Stimulated activated naive B cell treated with anti-CD40 and anti-IgM and Interleukin-4, amounts not matched to agents 10 μg/mL and 1 μg/mL and 100 μg/mL, for 72 hours (primary cell): ENCODE measurements at regions not wholly inside any gene's neighbourhood (a gene's known extent, or its start where the extent isn't known, plus 50 kb on each side); places are given as distances from the start of the nearest gene placed in this dataset.

Experiments
- ATAC-seq, 2 donors: fragments of 150-1000 bp; cut with Tn5 transposase; replicated peaks; 2 replicates each; pipeline ENCODE4 v1.10.0; 2021; ENCODE audit warnings: moderate library complexity in 1 of 2
- DNase-seq: peaks from one replicate; pipeline ENCODE4 v3.0.0; 2021
- H3K27ac Mint-ChIP-seq: one replicate; pipeline ENCODE4 v1.8.0; 2022; ENCODE audit warnings: mild to moderate bottlenecking, mixed read lengths
- H3K27me3 Mint-ChIP-seq, 2 donors: one replicate each; pipeline ENCODE4 v1.8.0; 2022; ENCODE audit warnings: mixed read lengths in 2 of 2
- H3K36me3 Mint-ChIP-seq, 2 donors: one replicate each; pipeline ENCODE4 v1.8.0; 2022; ENCODE audit warnings: mixed read lengths in 2 of 2, mild to moderate bottlenecking in 1 of 2
- H3K4me1 Mint-ChIP-seq, 2 donors: one replicate each; pipeline ENCODE4 v1.8.0; 2022; ENCODE audit warnings: mixed read lengths in 2 of 2, mild to moderate bottlenecking in 1 of 2
- H3K4me3 Mint-ChIP-seq, 2 donors: one replicate each; pipeline ENCODE4 v1.8.0; 2022; ENCODE audit warnings: mild to moderate bottlenecking in 2 of 2, mixed read lengths in 2 of 2, moderate library complexity in 1 of 2
- H3K9me3 Mint-ChIP-seq, 2 donors: one replicate each; pipeline ENCODE4 v1.8.0; 2022; ENCODE audit warnings: mixed read lengths in 2 of 2, mild to moderate bottlenecking in 1 of 2

DNA sequence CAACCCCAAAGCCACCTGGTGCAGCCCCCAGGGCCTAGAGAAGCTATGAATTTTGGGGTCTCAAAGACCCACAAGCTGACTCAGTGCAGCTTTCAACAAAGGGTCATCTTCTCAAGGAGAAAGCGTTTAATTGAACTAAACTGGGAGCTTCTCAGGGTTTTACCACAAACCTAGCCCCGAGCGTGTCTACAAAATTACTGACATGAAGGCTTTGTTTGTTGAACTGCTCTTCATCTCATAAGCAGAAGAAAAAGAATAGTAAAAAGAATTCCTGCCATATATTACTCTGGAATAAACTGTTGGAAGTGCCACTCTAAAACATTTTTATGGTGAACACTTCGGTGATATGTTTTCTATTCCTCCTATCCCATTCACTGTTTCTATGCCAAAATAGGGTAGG, 50.8 kb upstream of the INCENP start:
- DNase-seq (no peak), ATAC-seq (no peak)
- no peaks in the 10 kb centered on the region for H3K4me1 Mint-ChIP-seq
- H3K4me3 Mint-ChIP-seq = no peak overlapping the region
- H3K36me3 Mint-ChIP-seq = no peaks in the 10 kb centered on the region
- H3K27ac Mint-ChIP-seq = no peak overlapping the region
- peaks cover 0 to 3% of the 10 kb centered on the region in 2 donors for H3K27me3 Mint-ChIP-seq
- H3K9me3 Mint-ChIP-seq = no peaks in the 10 kb centered on the region

DNA sequence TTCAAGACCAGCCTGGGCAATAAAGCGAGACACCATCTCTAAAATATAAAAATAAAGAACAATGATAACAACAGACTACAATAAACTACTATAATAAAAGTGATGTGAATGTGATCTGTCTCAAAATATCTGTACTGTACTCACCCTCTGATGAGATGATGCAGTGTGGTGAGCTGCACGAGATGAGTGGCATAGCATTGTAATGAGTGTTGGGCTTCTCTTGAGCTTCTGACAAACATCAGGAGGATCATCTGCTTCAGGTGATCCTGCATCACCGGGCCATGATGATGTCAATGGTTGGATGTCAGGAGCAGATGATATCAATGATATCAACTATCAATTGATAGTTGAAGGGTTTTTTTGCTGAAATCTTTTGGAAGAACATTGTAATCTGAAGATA, 52.4 kb upstream of the INCENP start:
- no peak overlapping the region for H3K27ac Mint-ChIP-seq
- H3K4me3 Mint-ChIP-seq = no peak overlapping the region
- H3K4me1 Mint-ChIP-seq = no peaks in the 10 kb centered on the region
- peaks cover 3 to 7% of the 10 kb centered on the region in 2 donors for H3K27me3 Mint-ChIP-seq
- H3K9me3 Mint-ChIP-seq = no peaks in the 10 kb centered on the region
- no peaks in the 10 kb centered on the region for H3K36me3 Mint-ChIP-seq
- ATAC-seq = no peak
- DNase-seq = no peak

- Mint-ChIP-seq H3K27ac (no peak overlapping the region), H3K36me3 (no peaks in the 10 kb centered on the region), H3K4me1 (no peaks in the 10 kb centered on the region), H3K9me3 (no peaks in the 10 kb centered on the region), H3K4me3 (no peak overlapping the region), H3K27me3 (peaks cover 3 to 11% of the 10 kb centered on the region in 2 donors)
- DNase-seq (no peak), ATAC-seq (no peak)
These were observed 53.6 kb upstream of the INCENP start for GRCh38 chr11:62069986-62070919.

DNA sequence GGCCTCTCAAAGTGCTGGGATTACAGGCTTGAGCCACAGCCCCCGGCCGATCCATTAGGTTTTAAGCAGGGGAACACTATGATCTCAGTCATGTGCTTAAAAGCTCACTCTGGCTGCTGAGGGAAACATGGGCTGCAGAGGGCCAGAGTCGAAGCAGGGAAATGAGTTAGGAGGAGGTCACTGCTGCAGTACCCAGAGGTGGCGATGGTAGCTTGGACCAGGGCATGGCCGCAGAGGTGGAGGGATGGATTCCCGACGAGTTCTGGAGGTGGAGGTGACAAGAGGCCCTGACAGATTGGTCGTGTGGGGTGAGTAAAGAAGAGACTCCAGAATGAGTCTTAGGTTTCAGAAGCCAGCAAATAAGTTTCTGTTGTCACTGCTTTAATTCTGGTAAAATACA, 54.4 kb upstream of the INCENP start:
- DNase-seq (no peak), ATAC-seq (no peak)
- no peaks in the 10 kb centered on the region for H3K4me1 Mint-ChIP-seq
- no peaks in the 10 kb centered on the region for H3K9me3 Mint-ChIP-seq
- H3K27ac Mint-ChIP-seq = no peak overlapping the region
- H3K4me3 Mint-ChIP-seq = no peak overlapping the region
- H3K27me3 Mint-ChIP-seq = peaks cover 3 to 15% of the 10 kb centered on the region in 2 donors
- H3K36me3 Mint-ChIP-seq = no peaks in the 10 kb centered on the region

DNA sequence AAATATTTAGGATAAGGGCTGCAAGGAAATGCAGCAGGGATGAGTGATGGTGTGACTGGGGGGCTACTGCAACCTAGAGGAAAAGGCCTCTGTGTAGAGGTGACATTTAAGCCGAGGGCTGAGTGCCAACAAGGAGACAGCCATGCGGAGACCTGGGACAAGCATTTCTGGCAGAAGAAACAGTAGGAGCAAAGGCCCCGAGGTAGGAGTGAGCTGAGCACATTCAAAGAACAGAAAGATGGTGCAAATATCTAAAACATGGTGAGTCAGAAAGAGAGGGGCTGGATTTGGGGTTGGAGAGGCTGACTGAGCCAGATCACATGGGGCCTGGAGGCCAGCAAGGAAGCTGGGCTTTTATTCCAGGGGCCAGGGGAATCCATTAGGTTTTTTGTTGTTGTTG, 55.1 kb upstream of the INCENP start:
- DNase-seq (no peak), ATAC-seq (no peak)
- H3K27me3 Mint-ChIP-seq = peaks cover 3 to 15% of the 10 kb centered on the region in 2 donors
- H3K27ac Mint-ChIP-seq = no peak overlapping the region
- H3K4me3 Mint-ChIP-seq = no peak overlapping the region
- no peaks in the 10 kb centered on the region for H3K9me3 Mint-ChIP-seq
- H3K4me1 Mint-ChIP-seq = no peaks in the 10 kb centered on the region
- no peaks in the 10 kb centered on the region for H3K36me3 Mint-ChIP-seq

DNA sequence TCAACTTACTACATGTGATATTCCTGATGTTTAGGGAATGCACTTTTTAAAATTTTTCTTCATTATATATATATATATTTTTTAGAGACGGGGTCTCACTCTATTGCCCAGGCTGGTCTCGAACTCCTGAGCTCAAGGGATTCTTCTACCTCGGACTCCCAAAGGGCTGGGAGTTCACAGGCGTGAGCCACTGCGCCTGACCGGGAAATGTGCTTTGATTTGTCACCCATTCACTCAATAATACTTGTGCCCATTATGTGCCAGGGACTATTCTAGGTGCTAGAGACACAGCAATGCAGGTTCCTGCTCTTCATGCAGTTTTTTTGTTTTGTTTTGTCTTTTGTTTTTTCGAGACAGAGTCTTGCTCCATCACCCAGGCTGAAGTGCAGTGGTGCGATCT, 56.1 kb upstream of the INCENP start:
- DNase-seq (no peak), ATAC-seq (no peak)
- H3K4me3 Mint-ChIP-seq = no peak overlapping the region
- H3K27ac Mint-ChIP-seq = no peak overlapping the region
- H3K27me3 Mint-ChIP-seq = peaks cover 3 to 15% of the 10 kb centered on the region in 2 donors
- H3K36me3 Mint-ChIP-seq = no peaks in the 10 kb centered on the region
- H3K4me1 Mint-ChIP-seq = no peaks in the 10 kb centered on the region
- H3K9me3 Mint-ChIP-seq = no peaks in the 10 kb centered on the region

- Mint-ChIP-seq H3K27ac (no peak overlapping the region), H3K36me3 (no peaks in the 10 kb centered on the region), H3K9me3 (no peaks in the 10 kb centered on the region), H3K4me1 (no peaks in the 10 kb centered on the region), H3K4me3 (no peak overlapping the region), H3K27me3 (peaks cover under 1 to 15% of the 10 kb centered on the region in 2 donors)
- no peak for ATAC-seq
- no peak for DNase-seq
These were observed 59.6 kb upstream of the INCENP start for GRCh38 chr11:62064221-62064620.

GRCh38 chr11:62062223-62062861, 61.5 kb upstream of the INCENP start:
- no peak overlapping the region for H3K4me3 Mint-ChIP-seq
- ATAC-seq (no peak), DNase-seq (no peak)
- H3K9me3 Mint-ChIP-seq = no peaks in the 10 kb centered on the region
- peaks cover 0 to 12% of the 10 kb centered on the region in 2 donors for H3K27me3 Mint-ChIP-seq
- no peak overlapping the region for H3K27ac Mint-ChIP-seq
- no peaks in the 10 kb centered on the region for H3K4me1 Mint-ChIP-seq
- H3K36me3 Mint-ChIP-seq = no peaks in the 10 kb centered on the region

GRCh38 chr11:62061356-62062222, 62.2 kb upstream of the INCENP start:
- ATAC-seq (no peak), DNase-seq (no peak)
- Mint-ChIP-seq H3K27me3 (peaks cover 0 to 8% of the 10 kb centered on the region in 2 donors), H3K27ac (no peak overlapping the region), H3K4me1 (no peaks in the 10 kb centered on the region), H3K9me3 (no peaks in the 10 kb centered on the region), H3K36me3 (no peaks in the 10 kb centered on the region), H3K4me3 (no peak overlapping the region)

DNA sequence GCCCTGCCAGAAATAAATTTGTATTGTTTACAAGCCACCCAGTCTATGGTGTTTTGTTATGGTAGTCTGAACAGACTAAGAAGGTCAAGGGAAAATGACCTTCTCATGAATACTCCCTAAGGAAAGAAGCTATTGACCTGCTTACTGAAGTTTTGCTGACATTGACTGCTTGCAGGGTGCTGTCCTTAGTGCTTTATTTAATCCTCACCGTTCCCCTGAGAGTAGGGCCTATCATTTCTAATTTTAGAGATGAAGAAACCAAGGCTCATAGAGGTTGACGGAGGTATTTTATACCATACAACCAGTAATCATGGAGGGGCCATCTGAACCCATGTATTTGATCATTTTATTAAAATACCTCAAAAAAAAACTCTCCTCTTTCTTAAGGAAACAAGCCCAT, 66.7 kb upstream of the INCENP start:
- no peak overlapping the region for H3K27ac Mint-ChIP-seq
- DNase-seq (no peak), ATAC-seq (no peak)
- H3K27me3 Mint-ChIP-seq = peaks cover 11 to 20% of the 10 kb centered on the region in 2 donors
- H3K4me1 Mint-ChIP-seq = no peaks in the 10 kb centered on the region
- H3K4me3 Mint-ChIP-seq = no peak overlapping the region
- H3K36me3 Mint-ChIP-seq = no peaks in the 10 kb centered on the region
- H3K9me3 Mint-ChIP-seq = no peaks in the 10 kb centered on the region

DNA sequence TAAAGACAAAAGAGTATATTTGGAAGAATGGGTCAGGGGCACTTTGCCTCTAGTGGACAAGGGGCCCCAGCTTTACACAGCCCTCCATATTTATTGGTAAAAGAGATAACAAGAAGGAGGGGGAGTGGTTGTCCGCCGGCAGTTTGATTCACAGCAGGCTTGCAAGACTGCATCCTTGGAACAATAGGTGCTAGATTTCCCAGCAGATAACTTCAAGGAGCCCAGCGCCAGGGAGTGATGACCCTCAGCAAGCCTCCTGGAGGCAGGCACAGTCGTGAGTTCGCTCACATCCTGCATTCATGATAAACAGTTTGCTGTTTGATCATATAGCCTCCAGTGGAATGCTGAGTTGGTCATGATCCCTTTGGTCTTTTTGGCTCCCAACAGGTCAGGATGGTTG, 67.8 kb upstream of the INCENP start:
- Mint-ChIP-seq H3K4me3 (no peak overlapping the region), H3K27me3 (peaks cover 13 to 23% of the 10 kb centered on the region in 2 donors), H3K36me3 (no peaks in the 10 kb centered on the region), H3K9me3 (no peaks in the 10 kb centered on the region), H3K27ac (no peak overlapping the region), H3K4me1 (no peaks in the 10 kb centered on the region)
- DNase-seq (no peak), ATAC-seq (no peak)

GRCh38 chr11:62054484-62055121, 69.2 kb upstream of the INCENP start:
- ATAC-seq (no peak), DNase-seq (no peak)
- Mint-ChIP-seq H3K4me3 (no peak overlapping the region), H3K4me1 (no peaks in the 10 kb centered on the region), H3K9me3 (no peaks in the 10 kb centered on the region), H3K36me3 (no peaks in the 10 kb centered on the region), H3K27ac (no peak overlapping the region), H3K27me3 (peaks cover 16 to 25% of the 10 kb centered on the region in 2 donors)

DNA sequence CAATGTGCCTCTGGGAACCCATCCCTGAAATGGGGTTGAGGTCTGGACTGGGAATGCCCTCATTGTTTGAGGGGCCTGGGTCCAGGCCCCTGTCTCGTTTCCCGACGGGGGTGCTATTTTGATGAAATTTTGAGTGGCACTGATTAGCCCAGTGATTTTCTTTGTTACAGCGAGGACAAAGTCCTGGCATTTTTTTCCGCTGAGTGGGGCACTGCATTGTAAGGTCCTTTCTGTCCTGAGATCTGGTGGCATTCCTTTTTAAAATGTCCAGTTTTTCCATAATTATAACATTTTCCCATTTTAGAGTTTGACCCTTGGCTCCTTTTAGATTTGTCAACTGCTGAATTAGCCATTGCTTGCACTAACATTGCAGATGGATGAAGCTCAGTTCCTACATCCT, 69.7 kb upstream of the INCENP start:
- no peaks in the 10 kb centered on the region for H3K36me3 Mint-ChIP-seq
- no peak for DNase-seq
- H3K4me3 Mint-ChIP-seq = no peak overlapping the region
- no peaks in the 10 kb centered on the region for H3K9me3 Mint-ChIP-seq
- no peaks in the 10 kb centered on the region for H3K4me1 Mint-ChIP-seq
- peaks cover 16 to 31% of the 10 kb centered on the region in 2 donors for H3K27me3 Mint-ChIP-seq
- no peak overlapping the region for H3K27ac Mint-ChIP-seq
- ATAC-seq = no peak

DNA sequence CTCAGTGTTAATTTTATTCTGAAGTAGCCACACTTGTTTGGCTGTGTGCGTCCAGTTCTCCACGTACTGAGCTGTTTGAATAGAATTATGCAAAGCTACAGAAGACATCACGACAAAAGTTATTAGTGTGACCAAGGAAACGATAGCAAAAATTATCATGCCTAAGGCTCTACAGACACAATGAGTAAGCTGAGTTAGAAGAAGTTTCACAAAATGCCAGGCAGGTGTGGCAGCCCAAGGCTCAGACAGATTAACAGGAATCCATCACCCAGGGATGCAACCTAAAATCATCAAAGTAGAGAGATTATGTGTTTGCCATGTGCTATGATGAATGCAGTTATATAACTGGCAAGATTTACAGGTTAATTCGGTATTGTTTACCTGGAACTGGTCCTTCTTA, 73.1 kb upstream of the INCENP start:
- H3K27ac Mint-ChIP-seq = no peak overlapping the region
- H3K9me3 Mint-ChIP-seq = no peaks in the 10 kb centered on the region
- H3K4me3 Mint-ChIP-seq = no peak overlapping the region
- H3K36me3 Mint-ChIP-seq = no peaks in the 10 kb centered on the region
- no peak for DNase-seq
- H3K4me1 Mint-ChIP-seq = no peaks in the 10 kb centered on the region
- ATAC-seq = no peak
- H3K27me3 Mint-ChIP-seq = peaks cover 20 to 38% of the 10 kb centered on the region in 2 donors
